Fibroblast of upper back skin (primary cell): ENCODE measurements at regions not wholly inside any gene's neighbourhood (a gene's known extent, or its start where the extent isn't known, plus 50 kb on each side); places are given as distances from the start of the nearest gene placed in this dataset.
"Not testable (repeated sequence)": the region's sequence is repeated elsewhere in the genome, so short reads cannot be mapped to it uniquely, and the experiment has no call there.

Experiments
- DNase-seq: peaks from one replicate; pipeline ENCODE4 v3.0.0-alpha.2; 2013

GRCh38 chr12:126419131-126419530 is 1353.9 kb downstream of the AACS start:
- no peak for DNase-seq

- DNase-seq: peak; percentile 7
Observed at GRCh38 chr12:126424696-126425095, 1359.5 kb downstream of the AACS start.

- DNase-seq: no peak
Observed at GRCh38 chr12:126425264-126425663, 1360.0 kb downstream of the AACS start.

- DNase-seq: no peak
Observed at GRCh38 chr12:126428769-126429168, 1363.5 kb downstream of the AACS start.

GRCh38 chr12:126430921-126431320 is 1365.7 kb downstream of the AACS start:
- no peak for DNase-seq

GRCh38 chr12:126431767-126432166 is 1366.5 kb downstream of the AACS start:
- no peak for DNase-seq

GRCh38 chr12:126432780-126433179 is 1367.5 kb downstream of the AACS start:
- no peak for DNase-seq

- DNase-seq: no peak
Observed at GRCh38 chr12:126434412-126434985, 1369.3 kb downstream of the AACS start.

GRCh38 chr12:126436041-126436440 is 1370.8 kb downstream of the AACS start:
- DNase-seq: no peak

GRCh38 chr12:126437934-126438333 is 1372.7 kb downstream of the AACS start:
- DNase-seq: no peak

GRCh38 chr12:126443977-126444376 is 1378.7 kb downstream of the AACS start:
- no peak for DNase-seq

GRCh38 chr12:126447346-126447745 is 1382.1 kb downstream of the AACS start:
- no peak for DNase-seq

GRCh38 chr12:126451809-126452208 is 1386.6 kb downstream of the AACS start:
- no peak for DNase-seq

- DNase-seq: not testable (repeated sequence)
Observed at GRCh38 chr12:126452686-126453085, 1387.5 kb downstream of the AACS start.

- DNase-seq: no peak
Observed at GRCh38 chr12:126454581-126454980, 1389.3 kb downstream of the AACS start.

GRCh38 chr12:126457776-126458175 is 1392.5 kb downstream of the AACS start:
- DNase-seq: no peak

- DNase-seq: no peak
Observed at GRCh38 chr12:126464153-126464552, 1398.9 kb downstream of the AACS start.

GRCh38 chr12:126469211-126469610 is 1404.0 kb downstream of the AACS start:
- no peak for DNase-seq

GRCh38 chr12:126474703-126475102 is 1409.5 kb downstream of the AACS start:
- no peak for DNase-seq

GRCh38 chr12:126480451-126480850 is 1415.2 kb downstream of the AACS start:
- no peak for DNase-seq

- DNase-seq: no peak
Observed at GRCh38 chr12:126481688-126482087, 1416.5 kb downstream of the AACS start.

GRCh38 chr12:126482238-126482889 is 1417.1 kb downstream of the AACS start:
- DNase-seq: no peak

GRCh38 chr12:126483145-126484068 is 1418.2 kb downstream of the AACS start:
- peak; percentile 44 for DNase-seq

GRCh38 chr12:126487431-126487980 is 1422.3 kb downstream of the AACS start:
- DNase-seq: no peak
